ENCODE measurements at regions not wholly inside any gene's neighbourhood (a gene's known extent, or its start where the extent isn't known, plus 50 kb on each side); places are given as distances from the start of the nearest gene placed in this dataset.

GRCh38 chr14:38752750-38753149, 350.3 kb downstream of the SEC23A start:
- no peak for TF ChIP-seq GATA2 (IDR thresholded peaks at IDR 0.05; ENCODE audit: low read depth, low read length)
- no peak for TF ChIP-seq GATA3 (IDR thresholded peaks at IDR 0.05; ENCODE audit: low read depth, low read length)

All from SH-SY5Y (cell line).